ENCODE measurements at regions not wholly inside any gene's neighbourhood (a gene's known extent, or its start where the extent isn't known, plus 50 kb on each side); places are given as distances from the start of the nearest gene placed in this dataset.

GRCh38 chr10:128588402-128588801 lies 462.2 kb upstream of the MKI67 start:
- TF ChIP-seq REST (IDR thresholded peaks at IDR 0.05; ENCODE audit: insufficient read depth in 1 of 2, low read depth in 2 of 2, low read length in 2 of 2) (no peak), TAF1 (IDR thresholded peaks at IDR 0.05; ENCODE audit: borderline replicate concordance, insufficient read depth, low read length) (no peak), SIN3A (IDR thresholded peaks at IDR 0.05; ENCODE audit: borderline replicate concordance, insufficient read depth, low read length) (no peak), FOXP2 (optimal IDR thresholded peaks at IDR 0.05; ENCODE audit: borderline replicate concordance, extremely low read depth, extremely low read length, insufficient read depth) (no peak)

DNA sequence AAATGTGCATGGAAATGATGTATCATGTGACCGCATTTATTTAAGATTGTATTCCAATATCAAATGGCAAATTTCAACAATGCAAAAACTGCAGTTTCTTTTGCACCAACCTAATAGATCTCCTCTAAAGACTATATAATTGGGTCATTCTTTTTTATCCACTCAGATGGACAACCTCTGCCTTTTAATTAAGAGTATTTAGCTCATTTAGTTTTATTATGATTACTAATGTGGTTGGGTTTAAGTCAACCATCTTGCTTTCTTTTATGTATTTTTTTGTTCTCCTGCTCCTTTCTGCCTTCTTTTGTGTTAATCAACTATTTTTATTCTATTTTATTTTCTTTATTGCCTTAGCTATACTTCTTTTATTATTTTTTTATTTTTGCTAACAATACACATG lies 468.5 kb upstream of the MKI67 start:
- TF ChIP-seq FOXP2 (optimal IDR thresholded peaks at IDR 0.05; ENCODE audit: borderline replicate concordance, extremely low read depth, extremely low read length, insufficient read depth) (no peak), POLR2AphosphoS5 (IDR thresholded peaks at IDR 0.05; ENCODE audit: low read depth, low read length) (no peak), TAF1 (IDR thresholded peaks at IDR 0.05; ENCODE audit: borderline replicate concordance, insufficient read depth, low read length) (no peak), REST (IDR thresholded peaks at IDR 0.05; ENCODE audit: insufficient read depth in 1 of 2, low read depth in 2 of 2, low read length in 2 of 2) (no peak), SIN3A (IDR thresholded peaks at IDR 0.05; ENCODE audit: borderline replicate concordance, insufficient read depth, low read length) (no peak)

DNA sequence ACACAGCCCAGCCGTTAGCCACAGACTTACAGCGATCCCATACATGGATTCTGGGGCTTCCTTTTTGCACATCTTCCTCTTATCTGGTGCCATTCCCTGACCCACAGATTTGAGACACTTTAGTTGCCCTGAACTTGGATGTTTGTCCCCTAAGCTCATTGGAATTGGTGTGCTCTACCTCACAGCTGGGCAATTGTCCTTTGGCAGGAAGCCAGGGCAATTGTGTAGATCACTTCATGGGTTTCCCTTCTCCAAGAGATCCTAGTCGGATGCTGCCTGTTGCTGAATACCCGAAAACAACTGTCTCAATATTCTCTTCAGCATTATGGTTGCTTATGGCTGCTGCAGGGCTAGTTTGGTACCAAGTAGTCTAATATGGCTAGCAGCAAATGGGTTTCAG lies 470.7 kb upstream of the MKI67 start:
- TF ChIP-seq POLR2AphosphoS5 (IDR thresholded peaks at IDR 0.05; ENCODE audit: low read depth, low read length), result no peak
- no peak for TF ChIP-seq SIN3A (IDR thresholded peaks at IDR 0.05; ENCODE audit: borderline replicate concordance, insufficient read depth, low read length)

DNA sequence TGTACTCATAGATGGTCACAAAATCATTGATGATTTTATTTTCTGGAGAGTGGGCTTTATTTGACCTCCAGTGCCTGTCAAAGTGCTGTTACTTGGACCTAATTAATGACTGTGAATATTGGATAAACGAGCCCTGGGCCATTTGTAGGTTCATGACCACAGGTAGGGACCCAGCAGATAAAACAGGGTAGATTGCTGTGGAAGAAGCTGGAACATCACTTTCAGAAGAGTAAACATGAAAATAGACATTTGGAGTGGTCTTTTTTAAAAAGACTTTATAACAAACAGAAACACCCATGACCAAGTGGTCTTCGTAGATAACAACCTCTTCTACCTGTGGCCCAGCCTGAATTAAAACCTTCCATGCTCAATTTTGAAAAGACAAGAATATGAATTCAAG lies 472.8 kb upstream of the MKI67 start:
- no peak for TF ChIP-seq FOXP2 (optimal IDR thresholded peaks at IDR 0.05; ENCODE audit: borderline replicate concordance, extremely low read depth, extremely low read length, insufficient read depth)
- no peak for TF ChIP-seq TAF1 (IDR thresholded peaks at IDR 0.05; ENCODE audit: borderline replicate concordance, insufficient read depth, low read length)
- TF ChIP-seq SIN3A (IDR thresholded peaks at IDR 0.05; ENCODE audit: borderline replicate concordance, insufficient read depth, low read length), result no peak
- TF ChIP-seq REST (IDR thresholded peaks at IDR 0.05; ENCODE audit: insufficient read depth in 1 of 2, low read depth in 2 of 2, low read length in 2 of 2), result no peak
- no peak for TF ChIP-seq POLR2AphosphoS5 (IDR thresholded peaks at IDR 0.05; ENCODE audit: low read depth, low read length)

GRCh38 chr10:128599538-128599937 lies 473.3 kb upstream of the MKI67 start:
- TF ChIP-seq POLR2AphosphoS5 (IDR thresholded peaks at IDR 0.05; ENCODE audit: low read depth, low read length) (no peak), TAF1 (IDR thresholded peaks at IDR 0.05; ENCODE audit: borderline replicate concordance, insufficient read depth, low read length) (no peak), REST (IDR thresholded peaks at IDR 0.05; ENCODE audit: insufficient read depth in 1 of 2, low read depth in 2 of 2, low read length in 2 of 2) (no peak), SIN3A (IDR thresholded peaks at IDR 0.05; ENCODE audit: borderline replicate concordance, insufficient read depth, low read length) (no peak), FOXP2 (optimal IDR thresholded peaks at IDR 0.05; ENCODE audit: borderline replicate concordance, extremely low read depth, extremely low read length, insufficient read depth) (no peak)

Data from PFSK-1 (cell line).